Right kidney (tissue), 1 donor: ENCODE measurements at regions not wholly inside any gene's neighbourhood (a gene's known extent, or its start where the extent isn't known, plus 50 kb on each side); places are given as distances from the start of the nearest gene placed in this dataset.
A peak's percentile ranks its signal among the peaks of the same experiment; 100 is the strongest.
"Not testable (repeated sequence)": the region's sequence is repeated elsewhere in the genome, so short reads cannot be mapped to it uniquely, and the experiment has no call there.

ENCODE experiments used
- DNase-seq: peaks from one replicate; pipeline ENCODE4 v3.0.0-alpha.2; 2016

DNA sequence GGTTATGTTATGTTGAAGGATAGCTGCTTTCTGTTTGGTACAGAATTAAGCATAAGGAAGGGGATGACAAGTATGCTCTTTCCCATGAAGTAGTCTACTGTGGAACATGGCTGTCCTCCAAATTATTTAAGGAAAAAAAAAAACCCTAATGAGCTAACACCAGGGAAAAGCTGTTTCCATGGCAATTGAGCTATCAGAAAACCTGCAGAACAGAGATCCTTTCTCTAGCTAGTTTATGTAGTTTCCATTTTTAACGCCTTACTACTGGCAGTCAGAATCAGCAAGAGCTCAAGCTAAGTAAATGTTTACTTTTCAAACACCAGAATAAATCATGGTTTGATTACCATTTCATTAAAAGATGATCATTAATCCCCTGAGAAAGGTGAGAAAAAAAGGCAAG is 287.4 kb upstream of the TARS1 start:
- DNase-seq: no peak

DNA sequence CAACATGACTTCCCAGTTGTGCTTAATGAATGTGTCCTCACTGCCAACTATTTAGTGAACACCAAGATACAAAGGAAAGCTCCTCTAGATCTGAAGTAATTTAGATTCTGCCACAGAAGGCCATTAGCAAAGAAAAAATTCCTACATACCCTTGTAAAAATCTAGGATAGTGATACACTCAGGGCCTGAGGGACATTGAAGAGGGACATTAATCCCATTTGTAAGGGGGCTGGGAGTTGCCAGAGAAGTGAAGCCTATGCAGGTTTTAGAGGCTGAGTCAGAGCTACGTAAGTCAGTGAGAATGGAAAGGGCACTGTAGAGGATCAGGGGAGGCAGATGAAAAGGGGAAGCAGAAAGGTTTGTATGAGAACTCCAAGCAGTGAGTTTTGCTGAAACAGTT is 286.9 kb upstream of the TARS1 start:
- no peak for DNase-seq

DNA sequence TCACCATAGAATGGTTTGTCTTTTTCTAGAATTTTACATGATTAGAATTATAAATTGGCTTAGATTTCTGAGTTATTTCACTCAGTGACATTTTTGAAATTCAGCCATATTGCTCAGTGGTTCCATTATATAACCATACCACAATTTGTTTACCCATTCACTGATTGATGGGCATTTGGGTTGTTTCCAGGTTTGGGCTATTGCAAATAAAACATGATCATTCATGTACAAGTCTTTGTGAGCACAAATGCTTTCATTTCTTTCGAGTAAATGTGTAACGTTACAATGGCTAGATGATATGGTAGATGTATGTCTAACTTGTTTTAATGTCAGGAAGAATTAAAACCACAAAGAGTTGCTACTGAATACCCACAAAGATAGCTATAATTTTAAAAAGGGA is 279.9 kb upstream of the TARS1 start:
- no peak for DNase-seq

DNA sequence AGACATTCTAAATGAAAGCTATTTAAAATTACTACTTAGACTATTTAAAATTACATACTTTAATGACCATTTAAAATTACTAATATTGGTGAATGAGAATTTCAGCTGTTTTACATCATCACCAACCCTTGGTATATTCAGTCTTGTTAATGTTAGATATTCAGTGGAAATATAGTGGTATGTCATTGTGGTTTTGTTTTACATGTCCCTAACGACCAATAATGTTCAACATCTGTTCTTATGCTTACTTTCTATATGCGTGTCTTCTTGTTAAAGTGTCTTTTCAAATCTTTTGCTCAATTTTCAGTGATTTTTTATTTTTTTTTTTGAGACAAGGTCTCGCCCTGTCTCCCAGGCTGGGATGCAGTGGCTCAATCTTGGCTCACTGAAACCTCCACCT is 279.3 kb upstream of the TARS1 start:
- DNase-seq: no peak

DNA sequence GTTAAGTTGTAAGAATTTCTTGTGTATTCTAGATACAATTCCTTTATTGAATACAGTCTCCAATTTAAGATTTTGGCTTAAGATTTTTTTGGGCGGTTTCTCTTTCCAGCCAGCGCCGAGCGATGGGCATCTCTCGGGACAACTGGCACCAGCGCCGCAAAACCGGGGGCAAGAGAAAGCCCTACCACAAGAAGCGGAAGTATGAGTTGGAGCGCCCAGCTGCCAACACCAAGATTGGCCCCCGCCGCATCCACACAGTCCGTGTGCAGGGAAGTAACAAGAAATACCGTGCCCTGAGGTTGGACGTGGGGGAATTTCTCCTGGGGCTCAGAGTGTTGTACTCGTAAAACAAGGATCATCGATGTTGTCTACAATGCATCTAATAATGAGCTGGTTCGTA is 278.7 kb upstream of the TARS1 start:
- no peak for DNase-seq

DNA sequence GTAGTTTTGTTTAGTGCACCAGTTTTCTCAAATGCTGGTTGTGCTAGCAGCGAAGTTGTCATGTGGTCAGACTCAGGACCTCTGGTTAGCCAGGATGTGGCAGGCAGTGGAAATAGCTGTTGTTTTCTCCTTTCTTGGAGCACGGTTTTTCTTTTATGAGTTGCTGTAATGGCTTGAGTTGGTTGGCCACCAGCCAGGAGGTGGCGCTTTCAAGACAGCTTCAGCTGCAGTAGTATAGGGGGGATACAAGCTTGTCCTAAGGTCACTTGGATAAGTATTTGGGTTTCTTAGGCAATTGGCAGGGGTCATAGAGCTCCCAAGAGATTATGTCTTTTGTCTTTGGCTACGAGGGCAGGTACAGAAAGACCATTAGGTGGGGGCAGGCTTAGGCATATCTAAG is 274.2 kb upstream of the TARS1 start:
- no peak for DNase-seq

DNA sequence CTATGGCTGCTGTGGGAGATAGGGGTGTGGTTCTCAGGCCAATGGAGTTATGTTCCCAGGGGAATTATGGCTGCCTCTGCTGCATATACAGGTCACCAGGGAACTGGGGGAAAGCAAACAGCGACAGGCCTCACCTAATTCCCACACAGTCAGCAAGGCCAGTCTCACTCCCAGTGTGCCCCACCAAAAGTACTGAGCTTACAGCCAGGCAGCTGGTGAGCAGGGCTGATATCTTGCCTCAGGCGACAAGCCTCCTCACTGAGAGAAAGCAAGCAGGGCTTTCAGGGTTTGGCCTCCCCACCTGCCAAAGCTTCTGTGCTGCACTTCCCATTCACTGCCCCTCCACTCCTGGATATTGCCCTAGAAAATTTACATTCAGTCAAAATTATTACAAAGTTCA is 273.8 kb upstream of the TARS1 start:
- DNase-seq: no peak

DNA sequence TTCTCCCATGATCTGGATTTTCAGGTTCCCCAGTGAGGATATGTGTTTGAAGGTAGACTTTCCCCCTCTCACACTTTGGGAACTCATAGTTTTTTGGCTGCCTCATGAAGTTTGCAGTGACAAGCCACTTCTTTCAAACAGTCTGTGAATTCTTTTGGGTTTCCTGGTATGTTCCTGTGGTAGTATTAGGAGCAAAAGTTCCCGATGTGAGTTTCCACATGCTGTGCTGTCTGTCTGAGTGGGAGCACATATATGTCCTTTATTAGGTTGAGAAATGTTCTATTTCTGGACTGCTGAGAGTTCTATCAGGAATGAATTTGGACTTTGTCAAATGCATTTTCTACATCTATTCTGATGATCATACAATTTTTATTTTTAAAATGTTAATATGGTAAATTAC is 273.2 kb upstream of the TARS1 start:
- no peak for DNase-seq

DNA sequence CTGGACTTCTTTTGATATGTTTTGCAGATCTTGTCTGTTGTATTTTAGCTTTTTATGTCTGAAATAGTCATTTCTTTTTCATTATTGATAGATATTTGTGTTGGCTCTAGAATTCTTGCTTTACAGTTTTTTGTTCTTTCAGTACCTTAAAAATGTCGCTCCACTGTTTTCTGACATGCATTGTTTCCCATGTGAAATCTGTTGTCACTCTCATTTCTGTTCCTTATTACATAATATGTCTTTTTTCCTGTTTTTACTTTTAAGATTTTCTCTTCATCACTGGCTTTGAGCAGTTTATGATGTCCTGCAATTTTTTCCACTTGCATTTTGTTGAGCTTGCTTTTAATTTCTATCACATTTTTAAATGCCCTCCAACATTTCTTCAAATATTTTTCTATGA is 270.4 kb upstream of the TARS1 start:
- DNase-seq: no peak

DNA sequence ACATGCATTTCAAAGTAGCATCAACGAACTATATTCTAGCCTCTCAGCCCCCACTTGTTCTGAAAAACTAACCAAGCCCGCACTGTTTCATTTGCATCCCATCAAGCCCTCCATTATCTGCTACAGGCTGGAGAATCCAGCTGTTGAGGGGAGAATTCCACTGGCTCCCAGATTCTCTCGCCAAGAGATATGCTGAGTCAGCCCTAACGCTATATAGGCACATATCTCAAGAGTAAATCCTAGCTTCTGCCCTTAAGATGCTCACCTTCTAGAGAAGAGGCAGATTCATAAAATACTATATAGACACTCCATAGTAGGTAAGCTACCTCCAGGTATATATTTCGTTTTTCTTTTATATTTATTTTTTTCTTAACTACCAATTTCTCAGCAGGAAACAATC is 266.4 kb upstream of the TARS1 start:
- DNase-seq: no peak

DNA sequence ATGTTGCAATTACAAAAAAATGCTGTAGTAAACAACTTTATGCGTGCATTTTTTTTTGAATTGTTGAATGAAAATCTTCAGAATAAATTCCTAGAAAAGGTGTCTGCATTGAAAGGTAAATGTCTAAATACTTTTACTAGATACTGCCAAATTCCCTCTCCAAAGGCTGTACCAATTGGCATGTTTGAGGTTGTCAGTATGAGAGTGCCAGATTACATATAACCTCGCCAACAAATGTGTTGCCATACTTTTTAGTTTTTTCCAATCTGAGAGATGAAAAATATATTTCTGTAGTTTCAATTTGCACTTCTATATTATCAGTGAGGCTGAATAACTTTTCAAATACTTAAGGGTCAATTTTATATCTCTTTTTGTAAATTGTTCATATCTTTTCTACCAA is 261.5 kb upstream of the TARS1 start:
- no peak for DNase-seq

DNA sequence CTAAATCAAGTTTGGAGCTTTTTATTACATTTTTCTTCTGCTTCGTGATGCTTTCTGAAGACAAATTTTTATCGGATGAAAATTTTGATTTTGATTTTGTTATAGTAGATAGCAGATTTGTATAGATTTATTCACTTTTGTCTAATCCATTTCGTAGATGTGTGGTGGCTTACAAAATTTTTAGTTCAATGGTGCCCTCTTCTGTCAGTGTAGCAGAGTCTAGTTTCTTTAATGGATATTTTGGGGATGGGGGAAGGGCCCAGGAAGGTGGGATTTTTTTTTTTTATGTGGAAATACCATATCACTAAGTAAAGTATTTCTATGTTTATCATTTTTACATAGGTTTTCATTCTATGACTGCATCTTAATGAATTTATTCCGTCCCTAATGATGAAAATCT is 259.9 kb upstream of the TARS1 start:
- DNase-seq: no peak

DNA sequence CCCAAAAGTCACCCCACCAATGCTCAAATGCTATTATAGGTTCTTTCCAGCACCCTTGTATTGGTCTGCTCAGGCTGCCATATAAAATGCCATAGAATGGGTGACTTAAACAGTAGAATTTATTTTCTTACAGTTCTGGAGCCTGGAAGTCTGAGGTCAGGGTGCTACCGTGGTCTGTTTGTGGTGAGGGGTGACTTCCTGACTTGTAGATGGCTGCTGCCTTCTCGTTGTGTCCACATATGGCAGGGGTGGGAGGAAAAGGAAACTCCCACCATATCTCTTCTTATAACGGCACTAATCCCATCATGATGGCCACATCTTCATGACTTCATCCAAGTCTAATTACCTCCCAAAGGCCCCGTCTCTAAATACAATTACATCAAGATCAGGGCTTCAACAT is 257.8 kb upstream of the TARS1 start:
- DNase-seq: no peak

DNA sequence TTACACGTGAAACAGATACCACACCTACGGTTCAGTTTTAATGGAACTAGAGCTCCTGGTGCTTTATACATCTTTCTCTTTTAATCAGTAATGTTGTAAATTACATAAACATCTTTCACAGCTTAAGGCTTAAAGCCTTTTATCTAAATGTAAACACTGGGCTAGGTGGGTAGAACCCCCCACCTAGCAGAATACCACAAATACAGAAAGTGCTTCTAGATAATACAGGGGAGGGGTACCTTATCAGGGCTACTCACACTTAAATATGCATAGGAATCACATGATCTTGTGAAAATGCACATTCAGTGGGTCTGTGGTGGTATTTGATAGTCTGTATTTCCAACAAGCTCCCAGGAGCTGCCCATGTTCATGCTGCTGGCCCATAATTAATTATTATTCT is 256.4 kb upstream of the TARS1 start:
- no peak for DNase-seq

DNA sequence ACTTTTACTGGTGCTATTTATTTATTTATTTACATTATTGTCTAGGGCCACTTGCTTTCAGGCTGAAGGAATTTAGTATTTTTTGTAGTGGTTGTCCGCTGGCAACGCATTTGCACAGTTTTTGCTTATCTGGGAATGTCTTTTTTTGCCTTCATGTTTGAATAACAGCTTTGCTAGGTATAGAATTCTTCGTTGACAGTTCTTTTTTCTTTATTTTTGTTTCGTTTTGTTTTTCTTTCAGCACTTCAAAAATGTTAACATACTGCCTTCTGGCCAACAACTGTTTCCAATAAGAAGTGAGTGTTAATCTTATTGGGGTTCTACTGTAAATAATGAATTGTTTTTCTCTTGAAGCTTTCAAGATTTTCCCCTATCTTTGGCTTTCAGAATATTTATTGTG is 252.7 kb upstream of the TARS1 start:
- DNase-seq: no peak

DNA sequence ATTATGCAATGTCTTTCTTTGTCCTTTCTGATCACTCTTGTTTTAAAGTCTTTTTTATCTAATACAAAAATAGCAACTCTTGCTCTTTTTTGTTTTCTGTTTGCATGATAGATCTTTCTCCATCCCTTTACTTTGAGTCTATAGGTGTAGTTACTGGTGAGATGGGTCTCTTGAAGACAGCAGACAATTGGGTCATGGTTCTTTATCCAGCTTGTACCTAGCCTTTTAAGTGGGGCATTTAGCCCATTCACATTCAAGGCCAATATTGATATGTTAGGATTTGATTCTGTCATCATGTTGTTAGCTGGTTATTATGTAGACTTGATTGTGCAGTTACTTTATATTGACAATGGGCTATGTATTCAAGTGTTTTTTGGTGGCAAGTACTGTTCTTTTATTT is 245.9 kb upstream of the TARS1 start:
- DNase-seq: no peak

DNA sequence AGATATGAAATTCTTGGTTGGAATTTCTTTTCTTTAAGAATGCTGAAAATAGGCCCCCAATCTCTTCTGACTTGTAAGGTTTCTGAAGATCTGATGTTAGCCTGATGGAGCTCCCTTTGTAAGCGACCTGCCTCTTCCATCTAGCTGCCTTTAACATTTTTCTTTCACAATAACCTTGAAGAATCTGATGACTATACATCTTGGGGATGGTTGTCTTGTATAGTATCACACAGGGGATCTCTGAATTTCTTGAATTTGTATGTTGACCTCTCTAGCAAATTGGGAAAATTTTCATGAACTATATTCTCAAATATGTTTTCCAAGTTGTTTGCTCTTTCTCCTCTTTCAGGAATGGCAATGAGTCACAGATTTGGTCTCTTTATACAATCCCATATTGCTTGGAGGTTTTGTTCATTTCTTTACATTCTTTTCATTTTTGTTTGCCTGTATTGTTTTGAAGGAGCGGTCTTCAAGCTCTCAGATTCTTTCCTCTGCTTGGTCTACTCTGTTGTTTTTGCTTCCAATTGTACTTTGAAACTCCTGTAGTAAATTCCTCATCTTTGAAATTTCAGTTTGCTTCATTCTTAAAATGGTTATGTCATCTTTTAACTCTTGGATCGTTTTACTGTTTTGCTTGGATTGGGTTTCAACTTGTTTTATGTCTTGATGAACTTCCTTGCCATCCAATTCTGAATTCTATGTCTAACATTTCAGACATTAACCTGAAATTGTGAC is 245.2 kb upstream of the TARS1 start:
- no peak for DNase-seq

DNA sequence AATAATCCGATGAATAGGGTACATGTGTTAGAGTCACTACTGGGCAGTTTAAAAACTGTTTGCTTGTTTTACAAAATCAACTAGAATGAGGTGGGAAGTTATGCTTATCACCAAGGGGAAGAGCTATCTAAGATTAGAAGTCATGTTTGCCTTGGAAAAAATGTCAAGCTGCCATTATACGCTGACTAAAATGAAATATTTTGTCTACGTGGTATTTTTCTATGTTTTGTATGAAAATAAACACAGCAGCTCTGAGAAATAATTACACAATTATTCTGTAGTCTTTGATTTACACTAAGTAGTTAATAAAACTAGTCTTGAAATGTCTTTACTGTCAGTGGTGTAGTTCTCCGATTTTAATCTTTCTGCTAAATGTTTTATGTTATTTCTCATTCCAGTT is 241.9 kb upstream of the TARS1 start:
- no peak for DNase-seq

DNA sequence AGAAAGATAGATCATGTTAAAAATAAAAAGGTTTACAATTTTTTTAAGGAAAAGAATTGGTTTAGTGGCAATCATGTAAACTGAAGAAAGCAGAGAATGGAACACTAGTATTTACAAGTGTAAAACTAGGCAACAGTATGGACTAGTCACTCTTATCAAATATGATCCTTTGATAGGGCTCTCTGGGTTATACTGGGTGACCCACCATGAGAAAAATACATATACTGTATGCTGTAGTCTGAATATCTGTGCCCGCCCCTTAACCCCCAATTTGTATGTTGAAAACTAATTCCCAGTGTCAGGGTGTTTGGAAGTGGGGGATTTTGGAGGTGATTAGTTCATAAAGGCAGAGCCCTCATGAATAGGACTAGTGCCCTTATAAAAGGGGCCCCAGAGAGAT is 236.8 kb upstream of the TARS1 start:
- no peak for DNase-seq

DNA sequence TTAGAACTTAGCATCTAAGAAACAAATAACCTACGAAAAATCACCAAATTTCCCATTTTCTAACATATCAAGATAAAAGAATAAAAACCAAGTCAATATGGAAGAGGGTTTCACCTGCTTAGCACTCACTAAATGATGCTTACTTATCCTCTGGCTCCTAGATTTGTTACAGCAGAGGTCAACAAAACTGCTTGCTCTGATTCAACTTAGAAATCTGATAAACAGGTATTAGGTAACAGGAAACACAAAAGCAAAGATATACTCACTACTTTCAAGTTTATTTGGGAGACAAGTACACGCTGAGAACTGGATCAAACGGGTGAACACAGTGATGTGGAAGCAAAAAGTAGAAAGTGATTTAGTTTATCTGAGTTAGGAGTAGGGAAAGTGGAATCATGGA is 235.7 kb upstream of the TARS1 start:
- DNase-seq: no peak

DNA sequence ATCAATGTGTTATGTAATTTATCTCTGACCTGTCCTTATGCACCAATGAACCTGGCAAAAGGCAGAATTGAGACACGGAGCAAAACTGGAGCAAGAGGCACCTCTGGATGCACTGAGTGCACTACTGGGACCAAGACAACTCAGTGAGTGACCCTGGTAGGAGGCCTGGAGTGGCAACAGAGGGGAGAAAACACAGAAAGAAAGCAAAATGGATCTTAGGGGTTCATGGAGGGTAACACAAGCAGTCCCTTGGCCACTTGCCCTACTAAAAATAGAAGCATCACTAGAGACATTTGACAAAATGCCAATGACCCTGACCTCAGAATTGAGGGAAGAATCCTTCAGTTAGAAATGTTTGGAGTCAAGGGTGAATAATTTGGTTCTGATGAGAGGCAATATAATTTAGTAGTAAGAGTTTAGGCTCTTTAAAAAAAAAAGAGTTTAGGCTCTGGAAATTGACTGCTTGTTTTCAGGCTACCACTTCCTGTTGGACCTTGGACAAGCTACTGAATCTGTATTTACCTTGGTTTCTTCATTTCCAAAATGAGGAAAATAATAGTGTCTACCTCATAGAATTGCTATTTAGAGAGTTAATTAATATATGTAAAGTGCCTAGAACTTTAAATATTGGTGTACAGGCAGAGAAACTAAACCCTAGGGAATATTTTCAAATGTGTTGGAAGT is 234.9 kb upstream of the TARS1 start:
- DNase-seq: peak; percentile 21

DNA sequence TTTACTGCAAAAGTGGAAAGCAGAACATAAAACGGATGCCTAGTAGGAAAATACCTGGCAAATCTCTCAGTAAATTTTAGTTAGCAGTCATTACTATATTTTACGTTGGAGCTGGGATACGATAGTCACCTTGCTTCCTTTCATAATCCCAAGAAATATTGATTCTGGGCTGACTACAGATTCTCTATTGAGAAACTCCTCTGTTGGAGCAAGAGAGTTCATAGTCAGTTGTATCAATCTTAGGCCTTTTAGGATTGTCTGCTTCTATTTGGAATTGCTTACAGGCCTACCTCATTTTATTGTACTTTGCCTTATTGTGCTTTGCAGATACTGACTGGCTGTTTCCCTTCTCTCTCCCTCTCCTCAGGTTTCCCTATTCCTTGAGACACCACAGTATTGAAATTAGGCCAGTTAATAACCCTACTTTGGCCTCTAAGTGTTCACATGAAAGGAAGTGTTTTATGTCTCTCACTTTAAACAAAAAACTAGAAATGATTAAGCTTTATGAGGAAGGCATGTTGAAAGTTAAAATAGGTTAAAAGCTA is 233.7 kb upstream of the TARS1 start:
- no peak for DNase-seq

DNA sequence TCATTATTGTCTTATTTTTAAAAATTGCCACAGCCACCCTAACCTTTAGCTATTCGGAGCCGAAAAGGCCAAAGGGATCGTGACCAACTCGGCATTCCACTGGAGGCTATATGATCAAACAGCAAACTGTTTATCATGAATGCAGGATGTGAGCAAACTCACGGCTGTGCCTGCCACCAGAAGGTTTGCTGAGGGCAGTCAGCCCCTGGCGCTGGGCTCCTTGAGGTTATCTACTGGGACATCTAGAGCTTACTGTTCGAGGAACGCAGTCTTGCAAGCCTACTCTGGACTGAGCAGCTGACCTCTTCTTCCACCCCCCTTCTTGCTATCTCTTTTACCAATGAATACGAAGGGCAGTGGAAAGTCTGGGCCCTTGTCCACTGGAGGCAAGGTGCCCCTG is 231.5 kb upstream of the TARS1 start:
- DNase-seq: no peak

DNA sequence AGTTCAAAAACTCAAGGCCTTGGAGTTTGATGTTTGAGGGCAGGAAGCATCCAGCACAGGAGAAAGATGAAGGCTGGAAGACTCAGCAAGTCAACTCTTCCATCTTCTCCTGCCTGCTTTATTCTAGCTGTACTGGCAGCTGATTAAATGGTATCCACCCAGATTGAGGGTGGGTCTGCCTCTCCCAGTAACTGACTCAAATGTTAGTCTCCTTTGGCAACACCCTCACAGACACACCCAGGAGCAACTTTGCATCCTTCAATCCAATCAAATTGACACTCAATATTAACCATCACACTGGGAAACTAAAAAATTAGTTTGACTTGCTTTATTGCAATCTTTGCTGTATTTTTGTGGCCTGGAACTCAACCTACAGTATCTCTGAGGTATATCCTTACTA is 230.5 kb upstream of the TARS1 start:
- not testable (repeated sequence) for DNase-seq
